ENCODE measurements at regions not wholly inside any gene's neighbourhood (a gene's known extent, or its start where the extent isn't known, plus 50 kb on each side); places are given as distances from the start of the nearest gene placed in this dataset.
A peak's percentile ranks its signal among the peaks of the same experiment; 100 is the strongest.

GRCh38 chr10:8485032-8485431 is 430.5 kb downstream of the GATA3 start:
- TF ChIP-seq, protein P1, sequence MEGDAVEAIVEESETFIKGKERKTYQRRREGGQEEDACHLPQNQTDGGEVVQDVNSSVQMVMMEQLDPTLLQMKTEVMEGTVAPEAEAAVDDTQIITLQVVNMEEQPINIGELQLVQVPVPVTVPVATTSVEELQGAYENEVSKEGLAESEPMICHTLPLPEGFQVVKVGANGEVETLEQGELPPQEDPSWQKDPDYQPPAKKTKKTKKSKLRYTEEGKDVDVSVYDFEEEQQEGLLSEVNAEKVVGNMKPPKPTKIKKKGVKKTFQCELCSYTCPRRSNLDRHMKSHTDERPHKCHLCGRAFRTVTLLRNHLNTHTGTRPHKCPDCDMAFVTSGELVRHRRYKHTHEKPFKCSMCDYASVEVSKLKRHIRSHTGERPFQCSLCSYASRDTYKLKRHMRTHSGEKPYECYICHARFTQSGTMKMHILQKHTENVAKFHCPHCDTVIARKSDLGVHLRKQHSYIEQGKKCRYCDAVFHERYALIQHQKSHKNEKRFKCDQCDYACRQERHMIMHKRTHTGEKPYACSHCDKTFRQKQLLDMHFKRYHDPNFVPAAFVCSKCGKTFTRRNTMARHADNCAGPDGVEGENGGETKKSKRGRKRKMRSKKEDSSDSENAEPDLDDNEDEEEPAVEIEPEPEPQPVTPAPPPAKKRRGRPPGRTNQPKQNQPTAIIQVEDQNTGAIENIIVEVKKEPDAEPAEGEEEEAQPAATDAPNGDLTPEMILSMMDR (conservative IDR thresholded peaks at IDR 0.05; ENCODE audit: low read depth, low read length) = no peak
- TF ChIP-seq POLR2A (IDR thresholded peaks at IDR 0.05; ENCODE audit: low read depth, low read length) = no peak
- TF ChIP-seq CEBPB (IDR thresholded peaks at IDR 0.05; ENCODE audit: low read depth, low read length) = peak; percentile 77
- TF ChIP-seq SMC3 (IDR thresholded peaks at IDR 0.05; ENCODE audit: low read depth, low read length) = no peak
- no peak for TF ChIP-seq ELK1 (IDR thresholded peaks at IDR 0.05; ENCODE audit: borderline replicate concordance, low read depth, low read length)
- no peak for TF ChIP-seq CHD1 (IDR thresholded peaks at IDR 0.05; ENCODE audit: low read depth, low read length)
- TF ChIP-seq MXI1 (IDR thresholded peaks at IDR 0.05; ENCODE audit: borderline replicate concordance, low read depth, low read length) = no peak
- TF ChIP-seq RAD21 (IDR thresholded peaks at IDR 0.05; ENCODE audit: low read length) = no peak
- TF ChIP-seq NFE2L2 (IDR thresholded peaks at IDR 0.05; ENCODE audit: low read depth, low read length) = no peak

Measured in IMR-90 (cell line).